ENCODE measurements at regions not wholly inside any gene's neighbourhood (a gene's known extent, or its start where the extent isn't known, plus 50 kb on each side); places are given as distances from the start of the nearest gene placed in this dataset.
A peak's percentile ranks its signal among the peaks of the same experiment; 100 is the strongest.

DNA sequence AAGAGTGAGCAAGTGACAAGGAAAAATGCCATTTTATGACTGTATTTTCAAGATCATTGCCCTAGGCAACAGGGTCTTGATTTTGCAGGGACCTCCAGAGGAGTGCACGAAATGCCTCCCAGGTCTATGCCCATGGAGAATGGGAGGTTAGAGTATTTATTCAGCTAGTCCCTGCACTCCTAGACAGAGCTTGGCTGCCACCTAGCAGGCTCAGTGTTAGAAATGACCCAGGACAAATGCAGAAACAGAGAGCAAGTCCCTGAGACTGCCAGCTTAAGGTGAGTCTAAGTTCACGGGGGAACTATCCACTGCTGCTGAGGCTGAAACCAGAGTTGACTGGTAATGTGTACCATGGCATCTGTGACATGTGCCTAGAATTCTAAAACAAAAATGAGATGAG lies 506.4 kb downstream of the MED13L start:
- Histone ChIP-seq H3K9me3 (replicated peaks; ENCODE audit: control insufficient read depth, insufficient read depth, low read depth, low read length) (no peaks in the 10 kb centered on the region), H3K27ac (ENCODE audit: extremely low read depth, low read depth, low read length) (no peak overlapping the region), H3K9me1 (ENCODE audit: control insufficient read depth, insufficient read depth, low read length) (no peaks in the 10 kb centered on the region), H3K4me3 (no peak overlapping the region), H3K79me2 (ENCODE audit: control insufficient read depth, insufficient read depth, low read length) (no peaks in the 10 kb centered on the region), H3K4me2 (ENCODE audit: insufficient read depth, low read length) (no peak overlapping the region), H3K27me3 (ENCODE audit: control insufficient read depth in 2 of 2, insufficient read depth in 2 of 2, low read length in 2 of 2) (no peaks in the 10 kb centered on the region), H2AFZ (ENCODE audit: low read depth, low read length) (no peak overlapping the region), H4K20me1 (replicated peaks; ENCODE audit: control insufficient read depth, insufficient read depth, low read length) (no peaks in the 10 kb centered on the region), H3K4me1 (replicated peaks in 1 of 2; ENCODE audit: control insufficient read depth in 2 of 2, insufficient read depth in 2 of 2, low read length in 2 of 2) (no peaks in the 10 kb centered on the region), H3K36me3 (ENCODE audit: control insufficient read depth, insufficient read depth, low read length) (no peaks in the 10 kb centered on the region), H3K9ac (ENCODE audit: insufficient read depth in 1 of 2, low read depth in 2 of 2, low read length in 2 of 2) (no peak overlapping the region)
- ATAC-seq (no peak), FAIRE-seq (no peak), DNase-seq (ENCODE audit: extremely low read depth in 1 of 4, low spot score in 3 of 4) (no peak)
- POLR2A ChIA-PET = no interaction called here
- in situ Hi-C loops (cut with MboI) = loop anchor here (25.0 kb wide), 1 partner anchor 1784 kb away; no protein-coding TSS in a partner anchor
- CTCF ChIA-PET (ENCODE audit: low intra/inter-chr PET ratio) = no interaction called here
- TF ChIP-seq CREB1 (IDR thresholded peaks at IDR 0.05) = no peak
- no peak for TF ChIP-seq CREB1 (CRISPR knock-in tag; IDR thresholded peaks at IDR 0.05)
- TF ChIP-seq, protein P1, sequence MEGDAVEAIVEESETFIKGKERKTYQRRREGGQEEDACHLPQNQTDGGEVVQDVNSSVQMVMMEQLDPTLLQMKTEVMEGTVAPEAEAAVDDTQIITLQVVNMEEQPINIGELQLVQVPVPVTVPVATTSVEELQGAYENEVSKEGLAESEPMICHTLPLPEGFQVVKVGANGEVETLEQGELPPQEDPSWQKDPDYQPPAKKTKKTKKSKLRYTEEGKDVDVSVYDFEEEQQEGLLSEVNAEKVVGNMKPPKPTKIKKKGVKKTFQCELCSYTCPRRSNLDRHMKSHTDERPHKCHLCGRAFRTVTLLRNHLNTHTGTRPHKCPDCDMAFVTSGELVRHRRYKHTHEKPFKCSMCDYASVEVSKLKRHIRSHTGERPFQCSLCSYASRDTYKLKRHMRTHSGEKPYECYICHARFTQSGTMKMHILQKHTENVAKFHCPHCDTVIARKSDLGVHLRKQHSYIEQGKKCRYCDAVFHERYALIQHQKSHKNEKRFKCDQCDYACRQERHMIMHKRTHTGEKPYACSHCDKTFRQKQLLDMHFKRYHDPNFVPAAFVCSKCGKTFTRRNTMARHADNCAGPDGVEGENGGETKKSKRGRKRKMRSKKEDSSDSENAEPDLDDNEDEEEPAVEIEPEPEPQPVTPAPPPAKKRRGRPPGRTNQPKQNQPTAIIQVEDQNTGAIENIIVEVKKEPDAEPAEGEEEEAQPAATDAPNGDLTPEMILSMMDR (IDR thresholded peaks at IDR 0.05 in 2 of 3, conservative IDR thresholded peaks at IDR 0.05 in 1 of 3; ENCODE audit: insufficient read depth in 2 of 3, low read depth in 1 of 3, low read length in 3 of 3) = peak in 2 of 3 experiments; percentile 5 to 29; a peak in 3 of 6 replicates
- 0% methylated on average over 2 of the region's 2 CpGs for WGBS (ENCODE audit: insufficient coverage, low coverage, missing lambda C conversion rate)
- intact Hi-C loops (cut with micrococcal nuclease) = no loop called here
- no TSS peak for BruUV-seq (replicated peaks)

DNA sequence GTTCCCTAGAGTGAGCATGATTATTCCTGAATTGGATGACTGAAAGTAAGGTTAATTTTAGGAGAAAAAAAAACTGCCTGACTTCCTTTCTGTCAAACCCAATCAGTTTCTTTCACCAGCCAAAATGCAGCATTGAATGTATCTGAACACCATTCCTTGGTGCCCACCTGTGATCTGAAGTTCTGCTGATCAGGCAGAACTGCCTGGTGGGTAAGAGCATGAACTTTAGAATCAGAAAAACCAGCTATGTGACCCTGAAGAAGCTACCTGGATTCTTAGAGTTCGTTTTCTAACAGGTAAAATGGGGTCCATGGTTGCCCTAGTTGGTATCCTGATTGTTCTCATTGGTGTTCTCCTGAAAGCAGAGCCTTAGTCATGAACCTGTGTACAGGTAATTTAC lies 506.9 kb downstream of the MED13L start:
- no peak overlapping the region for H3K27ac ChIP-seq (ENCODE audit: extremely low read depth, low read depth, low read length)
- ChIA-PET POLR2A (no interaction called here), CTCF (ENCODE audit: low intra/inter-chr PET ratio) (no interaction called here)
- no peaks in the 10 kb centered on the region for H3K79me2 ChIP-seq (ENCODE audit: control insufficient read depth, insufficient read depth, low read length)
- no peak overlapping the region for H3K4me2 ChIP-seq (ENCODE audit: insufficient read depth, low read length)
- no peaks in the 10 kb centered on the region for H3K27me3 ChIP-seq (ENCODE audit: control insufficient read depth in 2 of 2, insufficient read depth in 2 of 2, low read length in 2 of 2)
- no TSS peak for BruUV-seq (replicated peaks)
- H3K9me3 ChIP-seq (replicated peaks; ENCODE audit: control insufficient read depth, insufficient read depth, low read depth, low read length) = no peaks in the 10 kb centered on the region
- no peaks in the 10 kb centered on the region for H4K20me1 ChIP-seq (replicated peaks; ENCODE audit: control insufficient read depth, insufficient read depth, low read length)
- ATAC-seq (no peak), DNase-seq (ENCODE audit: extremely low read depth in 1 of 4, low spot score in 3 of 4) (no peak), FAIRE-seq (no peak)
- H3K36me3 ChIP-seq (ENCODE audit: control insufficient read depth, insufficient read depth, low read length) = no peaks in the 10 kb centered on the region
- intact Hi-C loops (cut with micrococcal nuclease) = no loop called here
- H3K4me3 ChIP-seq = no peak overlapping the region
- no peaks in the 10 kb centered on the region for H3K9me1 ChIP-seq (ENCODE audit: control insufficient read depth, insufficient read depth, low read length)
- H3K9ac ChIP-seq (ENCODE audit: insufficient read depth in 1 of 2, low read depth in 2 of 2, low read length in 2 of 2) = no peak overlapping the region
- no peaks in the 10 kb centered on the region for H3K4me1 ChIP-seq (replicated peaks in 1 of 2; ENCODE audit: control insufficient read depth in 2 of 2, insufficient read depth in 2 of 2, low read length in 2 of 2)
- H2AFZ ChIP-seq (ENCODE audit: low read depth, low read length) = no peak overlapping the region
- 0% methylated on average over 1 of the region's 1 CpG for WGBS (ENCODE audit: insufficient coverage, low coverage, missing lambda C conversion rate)
- in situ Hi-C loops (cut with MboI) = loop anchor here (25.0 kb wide), 1 partner anchor 1783 kb away; no protein-coding TSS in a partner anchor
- TF ChIP-seq CREBBP (IDR thresholded peaks at IDR 0.05; ENCODE audit: low read depth, low read length) = no peak

Measured in K562 (cell line).